HepG2 (cell line): ENCODE measurements at regions not wholly inside any gene's neighbourhood (a gene's known extent, or its start where the extent isn't known, plus 50 kb on each side); places are given as distances from the start of the nearest gene placed in this dataset.

Source experiments
- ATAC-seq: fragments of 200-7000 bp; cut with Tn5 transposase; 3 replicates; pipeline ENCODE4 v1.9.1; 2020; ENCODE audit warnings: mild to moderate bottlenecking, moderate library complexity
- BruUV-seq: library from RNA; stranded (reverse); fragments of 400-500 nt; replicated peaks from 2 replicates; lab custom pipeline; 2021; lab: Mats Ljungman, UMichigan
- CTCF ChIA-PET: fragments of 300-600 bp; formaldehyde crosslinking; extraction: SDS; loops from one replicate; lab custom pipeline; 2021; ENCODE audit warnings: low total read pairs, inconsistent platforms, low intra/inter-chr PET ratio; lab: Yijun Ruan, JAX
- POLR2A ChIA-PET: fragments of 350-600 bp; sonication (Branson Sonifier 250); formaldehyde crosslinking; loops from one replicate; lab custom pipeline; 2020; ENCODE audit warnings: antibody characterized with exemption, inconsistent platforms; lab: Yijun Ruan, JAX
- DNase-seq: peaks from one replicate; pipeline ENCODE4 v3.0.0-alpha.2; 2015; ENCODE audit warnings: low spot score
- FAIRE-seq: peaks from 3 replicates; lab custom pipeline; 2011; peaks lifted over from hg19 to GRCh38; lab: Jason Lieb, UNC
- H2AFZ ChIP-seq: one replicate; pipeline ENCODE4 v1.6.1; 2011; ENCODE audit warnings: low read length, inconsistent platforms
- H3K27ac ChIP-seq: fragments of 300-600 bp; 3 replicates; pipeline ENCODE4 v1.8.0; 2011; ENCODE audit warnings: mixed run types, mild to moderate bottlenecking, mixed read lengths, low read length, inconsistent platforms; ENCODE audit not compliant: insufficient read depth; ENCODE audit errors: extremely low read length
- H3K27me3 ChIP-seq, 2 experiments: fragments of 200-600 bp in 1 of 2; 2 replicates in 1 of 2; 3 replicates in 1 of 2; pipeline versions ENCODE4 v1.6.0 to v1.8.0; 2011; ENCODE audit warnings: low read length in 2 of 2, mild to moderate bottlenecking in 2 of 2, moderate library complexity in 2 of 2, inconsistent platforms in 1 of 2; ENCODE audit not compliant: insufficient read depth in 2 of 2, control insufficient read depth in 1 of 2
- H3K36me3 ChIP-seq, 2 experiments: fragments of 200-600 bp in 1 of 2; replicated peaks in 1 of 2; 2 replicates in 1 of 2; 3 replicates in 1 of 2; pipeline versions ENCODE4 v1.5.1 to v1.8.0; 2011; ENCODE audit warnings: low read length in 2 of 2, inconsistent platforms in 1 of 2; ENCODE audit not compliant: insufficient read depth in 2 of 2, control insufficient read depth in 1 of 2
- H3K4me1 ChIP-seq: 2 replicates; pipeline ENCODE4 v1.5.1; 2012; ENCODE audit warnings: low read length, inconsistent platforms; ENCODE audit not compliant: insufficient read depth
- H3K4me2 ChIP-seq: 2 replicates; pipeline ENCODE4 v1.6.0; 2011; ENCODE audit warnings: low read depth, low read length, inconsistent platforms
- H3K4me3 ChIP-seq, 3 experiments: fragments of 200-600 bp in 1 of 3; sonication (generic), shearing (Covaris generic) in 1 of 3; replicated peaks in 1 of 3; 2 replicates each; pipeline ENCODE4 v1.5.1; 2011 to 2016; ENCODE audit warnings: low read length in 3 of 3, inconsistent platforms in 2 of 3, low read depth in 2 of 3, mild to moderate bottlenecking in 2 of 3, control low read depth in 1 of 3, mixed read lengths in 1 of 3; ENCODE audit not compliant: insufficient read depth in 1 of 3
- H3K79me2 ChIP-seq: one replicate; pipeline ENCODE4 v1.6.1; 2011; ENCODE audit warnings: low read length, inconsistent platforms; ENCODE audit not compliant: insufficient read depth
- H3K9ac ChIP-seq: 2 replicates; pipeline ENCODE4 v1.6.0; 2011; ENCODE audit warnings: mild to moderate bottlenecking, low read depth, low read length, inconsistent platforms; ENCODE audit not compliant: insufficient read depth
- H3K9me3 ChIP-seq: 2 replicates; pipeline ENCODE4 v1.5.1; 2012; ENCODE audit warnings: mild to moderate bottlenecking, low read length
- H4K20me1 ChIP-seq: 2 replicates; pipeline ENCODE4 v1.6.0; 2011; ENCODE audit warnings: inconsistent platforms, mild to moderate bottlenecking, low read length, moderate library complexity; ENCODE audit not compliant: insufficient read depth
- ASH2L ChIP-seq: fragments of 300-600, 200-600 bp; sonication (generic); IDR thresholded peaks from 2 replicates; pipeline ENCODE4 v1.7.0; 2017; ENCODE audit warnings: low read depth, mild to moderate bottlenecking, moderate library complexity, mixed read lengths, low read length; ENCODE audit not compliant: insufficient read length
- CSRNP2 ChIP-seq: sonication (generic); formaldehyde crosslinking; conservative IDR thresholded peaks from 2 replicates; pipeline ENCODE4 v1.8.0; 2022; ENCODE audit warnings: low read depth, missing genetic modification reagents
- HNF1A ChIP-seq, 2 experiments: sonication (generic) in 1 of 2; formaldehyde crosslinking in 1 of 2; IDR thresholded peaks; 2 replicates each; pipeline versions ENCODE4 v1.4.0 to v1.6.1; 2016 to 2020; ENCODE audit warnings: borderline replicate concordance in 1 of 2, low read depth in 1 of 2, mild to moderate bottlenecking in 1 of 2, missing genetic modification reagents in 1 of 2
- JDP2 ChIP-seq: sonication (generic); formaldehyde crosslinking; IDR thresholded peaks from 2 replicates; pipeline ENCODE4 v1.8.1; 2022; ENCODE audit warnings: missing genetic modification reagents, borderline replicate concordance
- KLF12 ChIP-seq: sonication (generic); formaldehyde crosslinking; IDR thresholded peaks from 2 replicates; pipeline ENCODE4 v1.4.0; 2020; ENCODE audit warnings: missing genetic modification reagents, borderline replicate concordance
- MBNL3 ChIP-seq: fragments of 250-450 bp; sonication (Bioruptor Pico); conservative IDR thresholded peaks from 2 replicates; pipeline ENCODE4 v1.8.0; 2022; ENCODE audit warnings: mild to moderate bottlenecking, inconsistent platforms
- MXI1 ChIP-seq: IDR thresholded peaks from 3 replicates; pipeline ENCODE4 v1.6.1; 2012; ENCODE audit warnings: low read depth, low read length, inconsistent platforms, borderline replicate concordance
- NCOR1 ChIP-seq: fragments of 200-600 bp; sonication (generic); IDR thresholded peaks from 2 replicates; pipeline ENCODE4 v1.7.0; 2017; ENCODE audit warnings: antibody characterized with exemption, low read length, borderline replicate concordance
- NFIB ChIP-seq: sonication (generic); formaldehyde crosslinking; IDR thresholded peaks from 2 replicates; pipeline ENCODE4 v1.9.0; 2021; ENCODE audit warnings: missing genetic modification reagents, mild to moderate bottlenecking, borderline replicate concordance
- NFKBIZ ChIP-seq: IDR thresholded peaks from 2 replicates; pipeline ENCODE4 v1.6.1; 2018; ENCODE audit warnings: missing genetic modification reagents, missing compliant biosample characterization
- RXRB ChIP-seq: IDR thresholded peaks from 2 replicates; pipeline ENCODE4 v1.6.1; 2016; ENCODE audit warnings: borderline replicate concordance, missing genetic modification reagents, missing compliant biosample characterization
- SCMH1 ChIP-seq: sonication (generic); formaldehyde crosslinking; IDR thresholded peaks from 2 replicates; pipeline ENCODE4 v1.9.0; 2021; ENCODE audit warnings: missing genetic modification reagents, mild to moderate bottlenecking, borderline replicate concordance
- ZNF616 ChIP-seq: sonication (generic); formaldehyde crosslinking; IDR thresholded peaks from 2 replicates; pipeline ENCODE4 v1.5.0; 2020; ENCODE audit warnings: low read depth, mild to moderate bottlenecking, missing genetic modification reagents
- ZNF790 ChIP-seq: sonication (generic); formaldehyde crosslinking; IDR thresholded peaks from 2 replicates; pipeline ENCODE4 v1.8.0; 2022; ENCODE audit warnings: missing genetic modification reagents, mild to moderate bottlenecking, borderline replicate concordance
- WGBS: methylation state at CpG from one replicate; pipeline ENCODE4 v1.1.6; 2017; ENCODE audit warnings: low lambda C conversion rate; 5-methylcytosine and 5-hydroxymethylcytosine counted together
- in situ Hi-C: cut with HindIII; loops from 2 replicates; pipeline ENCODE4 v1.10.0; 2017; ENCODE audit warnings: low pct_unique_long_range_greater_than_20kb; ENCODE audit not compliant: extremely low pct_ligation_motif_present
- intact Hi-C: fragments of 100-400 bp; cut with micrococcal nuclease; formaldehyde crosslinking; loops from one replicate; pipeline ENCODE4 v1.10.0; 2022; ENCODE audit not compliant: unreplicated experiment

- intact Hi-C loops (no loop called here), in situ Hi-C loops (no loop called here)
- POLR2A ChIA-PET: no interaction called here
- CTCF ChIA-PET: no interaction called here
- DNase-seq (no peak), FAIRE-seq (no peak), ATAC-seq (no peak)
- no peaks in the 10 kb centered on the region for H3K79me2 ChIP-seq
- no peaks in the 10 kb centered on the region for H3K27me3 ChIP-seq
- H3K9me3 ChIP-seq: peaks cover 65% of the 10 kb centered on the region
- H4K20me1 ChIP-seq: no peaks in the 10 kb centered on the region
- H3K4me1 ChIP-seq: no peaks in the 10 kb centered on the region
- H2AFZ ChIP-seq: no peak overlapping the region
- H3K4me3 ChIP-seq: no peak overlapping the region
- 59% methylated on average over 1 of the region's 1 CpG for WGBS
- H3K4me2 ChIP-seq: no peak overlapping the region
- no TSS peak for BruUV-seq
- H3K9ac ChIP-seq: no peak overlapping the region
- no peak overlapping the region for H3K27ac ChIP-seq
- H3K36me3 ChIP-seq: no peaks in the 10 kb centered on the region
- no peak for TF ChIP-seq ZNF790 (CRISPR knock-in tag)
- no peak for TF ChIP-seq JDP2 (CRISPR knock-in tag)
- no peak for TF ChIP-seq ZNF616
- no peak for TF ChIP-seq NFIB (CRISPR knock-in tag)
- no peak for TF ChIP-seq CSRNP2 (CRISPR knock-in tag)
- TF ChIP-seq MXI1: no peak
- TF ChIP-seq RXRB (CRISPR knock-in tag): no peak
- TF ChIP-seq NFKBIZ (CRISPR knock-in tag): no peak
- no peak for TF ChIP-seq MBNL3 (CRISPR knock-in tag)
- TF ChIP-seq ASH2L: no peak
- TF ChIP-seq SCMH1 (CRISPR knock-in tag): no peak
- no peak for TF ChIP-seq HNF1A (IDR thresholded peaks at IDR 0.05; ENCODE audit: low read depth)
- TF ChIP-seq HNF1A (CRISPR knock-in tag; IDR thresholded peaks at IDR 0.05; ENCODE audit: borderline replicate concordance): no peak
- TF ChIP-seq KLF12 (CRISPR knock-in tag): no peak
- no peak for TF ChIP-seq NCOR1
Measured at GRCh38 chr5:13107537-13107936, 837.0 kb downstream of the DNAH5 start.
